SK-N-SH (cell line): ENCODE measurements at regions not wholly inside any gene's neighbourhood (a gene's known extent, or its start where the extent isn't known, plus 50 kb on each side); places are given as distances from the start of the nearest gene placed in this dataset.

Experiments used
- CTCF ChIA-PET: fragments of 300-600, 350-600 bp; formaldehyde crosslinking; extraction: SDS; loops from one replicate; lab custom pipeline; 2021; lab: Yijun Ruan, JAX
- POLR2A ChIA-PET: fragments of 350-600 bp; sonication (Branson Sonifier 250); formaldehyde crosslinking; extraction: SDS; loops from one replicate; lab custom pipeline; 2020; ENCODE audit warnings: antibody characterized with exemption, inconsistent platforms; lab: Yijun Ruan, JAX
- DNase-seq: peaks from one replicate; pipeline ENCODE4 v3.0.0; 2012
- H2AFZ ChIP-seq: fragments of 200-600 bp; sonication (generic); 2 replicates; pipeline ENCODE4 v1.8.1; 2016; ENCODE audit warnings: antibody characterized with exemption, mild to moderate bottlenecking, low read depth
- H3F3A ChIP-seq: fragments of 200-600 bp; sonication (generic); replicated peaks from 2 replicates; pipeline ENCODE3; 2016; ENCODE audit warnings: antibody characterized with exemption, mild to moderate bottlenecking; ENCODE audit not compliant: insufficient read depth
- H3K27ac ChIP-seq, 2 experiments: fragments of 200-500 bp in 1 of 2; fragments of 200-600 bp in 1 of 2; sonication (Bioruptor generic) in 1 of 2; sonication (generic), shearing (Covaris generic) in 1 of 2; 2 replicates each; pipeline versions ENCODE4 v1.5.1 to v1.6.1; 2014 to 2016; ENCODE audit warnings: low read depth in 2 of 2, inconsistent platforms in 1 of 2, low read length in 1 of 2, mild to moderate bottlenecking in 1 of 2, mixed read lengths in 1 of 2
- H3K27me3 ChIP-seq: fragments of 200-600 bp; sonication (generic), shearing (Covaris generic); 2 replicates; pipeline ENCODE4 v1.6.1; 2016; ENCODE audit warnings: mixed run types; ENCODE audit not compliant: insufficient read depth
- H3K36me3 ChIP-seq, 2 experiments: fragments of 200-500 bp in 1 of 2; fragments of 200-600 bp in 1 of 2; sonication (Bioruptor generic) in 1 of 2; sonication (generic) in 1 of 2; replicated peaks in 1 of 2; 2 replicates each; pipeline versions ENCODE3 to v1.5.1; 2014 to 2016; ENCODE audit warnings: low read length in 1 of 2, mild to moderate bottlenecking in 1 of 2; ENCODE audit not compliant: insufficient read depth in 2 of 2, control insufficient read depth in 1 of 2
- H3K4me1 ChIP-seq, 2 experiments: fragments of 200-500 bp in 1 of 2; fragments of 200-600 bp in 1 of 2; sonication (Bioruptor generic) in 1 of 2; sonication (generic), shearing (Covaris generic) in 1 of 2; 2 replicates each; pipeline versions ENCODE4 v1.5.1 to v1.6.1; 2014 to 2016; ENCODE audit warnings: low read depth in 1 of 2, low read length in 1 of 2, mixed run types in 1 of 2; ENCODE audit not compliant: insufficient read depth in 2 of 2, control insufficient read depth in 1 of 2
- H3K4me2 ChIP-seq: fragments of 200-600 bp; sonication (generic), shearing (Covaris generic); 2 replicates; pipeline ENCODE4 v1.6.1; 2017; ENCODE audit warnings: mixed run types
- H3K4me3 ChIP-seq, 2 experiments: fragments of 200-500 bp in 1 of 2; fragments of 200-600 bp in 1 of 2; sonication (Bioruptor generic) in 1 of 2; sonication (generic), shearing (Covaris generic) in 1 of 2; 2 replicates each; pipeline versions ENCODE4 v1.5.1 to v1.8.1; 2014 to 2016; ENCODE audit warnings: low read depth in 2 of 2, inconsistent platforms in 1 of 2, low read length in 1 of 2, mild to moderate bottlenecking in 1 of 2, mixed read lengths in 1 of 2, moderate library complexity in 1 of 2
- H3K79me2 ChIP-seq: fragments of 200-600 bp; sonication (generic); 2 replicates; pipeline ENCODE4 v1.8.1; 2017; ENCODE audit warnings: mild to moderate bottlenecking; ENCODE audit not compliant: insufficient read depth
- H3K9ac ChIP-seq: fragments of 200-600 bp; sonication (generic); 2 replicates; pipeline ENCODE4 v1.6.1; 2017; ENCODE audit warnings: mixed run types
- H3K9me2 ChIP-seq: fragments of 200-600 bp; sonication (generic); 2 replicates; pipeline ENCODE4 v1.6.1; 2017; ENCODE audit warnings: mixed run types
- H3K9me3 ChIP-seq: fragments of 200-600 bp; sonication (generic); 2 replicates; pipeline ENCODE4 v1.6.1; 2017; ENCODE audit warnings: mixed run types, mild to moderate bottlenecking, moderate library complexity
- H4K20me1 ChIP-seq: fragments of 200-600 bp; sonication (generic); 2 replicates; pipeline ENCODE4 v1.6.1; 2017; ENCODE audit warnings: mild to moderate bottlenecking, mixed run types; ENCODE audit not compliant: insufficient read depth
- EP300 ChIP-seq, 2 experiments: IDR thresholded peaks; 2 replicates each; pipeline versions ENCODE4 v1.4.0 to v1.6.1; 2012; ENCODE audit warnings: borderline replicate concordance in 1 of 2, low read depth in 1 of 2, low read length in 1 of 2
- FOSL2 ChIP-seq: IDR thresholded peaks from 2 replicates; pipeline ENCODE4 v1.4.0; 2012; ENCODE audit warnings: low read depth, mild to moderate bottlenecking, moderate library complexity, borderline replicate concordance
- FOXM1 ChIP-seq: IDR thresholded peaks from 2 replicates; pipeline ENCODE4 v1.4.0; 2012; ENCODE audit warnings: low read depth, mild to moderate bottlenecking
- IRF3 ChIP-seq: fragments of 150-350 bp; IDR thresholded peaks from 2 replicates; pipeline ENCODE4 v1.6.1; 2016; ENCODE audit warnings: mild to moderate bottlenecking, low read depth, low read length
- JUND ChIP-seq: IDR thresholded peaks from 2 replicates; pipeline ENCODE4 v1.4.0; 2012
- MAX ChIP-seq: IDR thresholded peaks from 2 replicates; pipeline ENCODE4 v1.4.0; 2012; ENCODE audit warnings: low read depth
- MEF2A ChIP-seq: IDR thresholded peaks from 2 replicates; pipeline ENCODE4 v1.4.0; 2012; ENCODE audit warnings: low read depth, borderline replicate concordance
- MXI1 ChIP-seq: IDR thresholded peaks from 2 replicates; pipeline ENCODE4 v1.6.1; 2012; ENCODE audit warnings: mild to moderate bottlenecking, low read depth, low read length, improper control_type of control experiment
- NFIC ChIP-seq: IDR thresholded peaks from 2 replicates; pipeline ENCODE4 v1.4.0; 2012; ENCODE audit warnings: borderline replicate concordance
- POLR2AphosphoS5 ChIP-seq: IDR thresholded peaks from 2 replicates; pipeline ENCODE4 v1.6.1; 2012; ENCODE audit warnings: low read depth, low read length
- RAD21 ChIP-seq: IDR thresholded peaks from 2 replicates; pipeline ENCODE4 v1.6.1; 2012; ENCODE audit warnings: mild to moderate bottlenecking, low read length
- REST ChIP-seq: IDR thresholded peaks from 2 replicates; pipeline ENCODE4 v1.6.1; 2012; ENCODE audit warnings: mild to moderate bottlenecking, low read depth, low read length, moderate library complexity
- SMC3 ChIP-seq: IDR thresholded peaks from 2 replicates; pipeline ENCODE4 v1.6.1; 2012; ENCODE audit warnings: low read depth, low read length, improper control_type of control experiment
- TAF1 ChIP-seq: IDR thresholded peaks from 2 replicates; pipeline ENCODE4 v1.6.1; 2012; ENCODE audit warnings: low read depth, mild to moderate bottlenecking, low read length, moderate library complexity, borderline replicate concordance
- TCF12 ChIP-seq: IDR thresholded peaks from 2 replicates; pipeline ENCODE4 v1.4.0; 2012
- USF1 ChIP-seq: IDR thresholded peaks from 2 replicates; pipeline ENCODE4 v1.4.0; 2012; ENCODE audit warnings: low read depth, borderline replicate concordance
- ZBTB33 ChIP-seq: IDR thresholded peaks from 2 replicates; pipeline ENCODE4 v1.4.0; 2012; ENCODE audit warnings: low read depth, borderline replicate concordance
- WGBS: methylation state at CpG from one replicate; pipeline ENCODE4 v1.1.6; 2017; ENCODE audit warnings: low lambda C conversion rate; 5-methylcytosine and 5-hydroxymethylcytosine counted together

GRCh38 chr21:19874521-19874920 is 1123.7 kb upstream of the NCAM2 start (continued):
- TF ChIP-seq EP300 (IDR thresholded peaks at IDR 0.05; ENCODE audit: borderline replicate concordance in 1 of 2, low read depth in 1 of 2, low read length in 1 of 2) (no peak), TAF1 (no peak), FOSL2 (no peak), JUND (no peak)

GRCh38 chr21:19878133-19878532 is 1120.1 kb upstream of the NCAM2 start:
- no peak for TF ChIP-seq FOXM1
- no peak for TF ChIP-seq IRF3
- TF ChIP-seq MEF2A = no peak
- TF ChIP-seq TCF12 = no peak
- TF ChIP-seq MAX = no peak
- no peak for TF ChIP-seq RAD21
- no peak for TF ChIP-seq TAF1
- no peak for TF ChIP-seq REST
- no peak for TF ChIP-seq NFIC
- TF ChIP-seq ZBTB33 = no peak
- no peak for TF ChIP-seq POLR2AphosphoS5
- TF ChIP-seq USF1 = no peak
- no peak for TF ChIP-seq MXI1
- TF ChIP-seq SMC3 = no peak
- H3K9me2 ChIP-seq = no peaks in the 10 kb centered on the region
- no peak overlapping the region for H2AFZ ChIP-seq
- no peak for DNase-seq
- WGBS = 22% methylated on average over 3 of the region's 3 CpGs
- no peaks in the 10 kb centered on the region for H4K20me1 ChIP-seq
- no peaks in the 10 kb centered on the region for H3K79me2 ChIP-seq
- POLR2A ChIA-PET = no interaction called here
- H3K4me1 ChIP-seq = no peaks in the 10 kb centered on the region
- H3K9ac ChIP-seq = no peak overlapping the region
- H3K27ac ChIP-seq = no peak overlapping the region
- no peak overlapping the region for H3K4me3 ChIP-seq
- H3K9me3 ChIP-seq = peaks cover 7% of the 10 kb centered on the region; the same call in 1 of the 2 replicates
- H3K4me2 ChIP-seq = no peak overlapping the region
- H3K27me3 ChIP-seq = no peaks in the 10 kb centered on the region
- H3K36me3 ChIP-seq = no peaks in the 10 kb centered on the region
- CTCF ChIA-PET = no interaction called here
- no peaks in the 10 kb centered on the region for H3F3A ChIP-seq
